Activated T-cell treated with anti-CD3 and anti-CD28 coated beads, Interleukin-2, amount 50 U/mL, for 72 hours (primary cell): ENCODE measurements at regions not wholly inside any gene's neighbourhood (a gene's known extent, or its start where the extent isn't known, plus 50 kb on each side); places are given as distances from the start of the nearest gene placed in this dataset.

ENCODE experiments used
- ATAC-seq, 2 donors: fragments of 150-1000 bp; cut with Tn5 transposase; replicated peaks in 1 of 2; 2 replicates each; pipeline ENCODE4 v1.10.0; 2021; ENCODE audit warnings: moderate library complexity in 2 of 2, mild to moderate bottlenecking in 1 of 2
- DNase-seq, 2 donors: peaks; one replicate each; pipeline ENCODE4 v3.0.0; 2021 to 2022; ENCODE audit warnings: mixed read lengths in 1 of 2
- H3K27ac Mint-ChIP-seq: one replicate; pipeline ENCODE4 v1.8.0; 2022; ENCODE audit warnings: mild to moderate bottlenecking, moderate library complexity, mixed read lengths
- H3K27me3 Mint-ChIP-seq: one replicate; pipeline ENCODE4 v1.8.0; 2022; ENCODE audit warnings: low read depth, mixed read lengths
- H3K36me3 Mint-ChIP-seq, 2 donors: one replicate each; pipeline ENCODE4 v1.8.0; 2022; ENCODE audit warnings: mixed read lengths in 2 of 2, mild to moderate bottlenecking in 1 of 2; ENCODE audit not compliant: insufficient read depth in 2 of 2
- H3K4me1 Mint-ChIP-seq: one replicate; pipeline ENCODE4 v1.8.0; 2022; ENCODE audit warnings: low read depth, mixed read lengths
- H3K4me3 Mint-ChIP-seq, 2 donors: one replicate each; pipeline ENCODE4 v1.8.0; 2022; ENCODE audit warnings: mild to moderate bottlenecking in 2 of 2, mixed read lengths in 2 of 2, moderate library complexity in 2 of 2
- H3K9me3 Mint-ChIP-seq, 2 donors: one replicate each; pipeline ENCODE4 v1.8.0; 2022; ENCODE audit warnings: mixed read lengths in 2 of 2

DNA sequence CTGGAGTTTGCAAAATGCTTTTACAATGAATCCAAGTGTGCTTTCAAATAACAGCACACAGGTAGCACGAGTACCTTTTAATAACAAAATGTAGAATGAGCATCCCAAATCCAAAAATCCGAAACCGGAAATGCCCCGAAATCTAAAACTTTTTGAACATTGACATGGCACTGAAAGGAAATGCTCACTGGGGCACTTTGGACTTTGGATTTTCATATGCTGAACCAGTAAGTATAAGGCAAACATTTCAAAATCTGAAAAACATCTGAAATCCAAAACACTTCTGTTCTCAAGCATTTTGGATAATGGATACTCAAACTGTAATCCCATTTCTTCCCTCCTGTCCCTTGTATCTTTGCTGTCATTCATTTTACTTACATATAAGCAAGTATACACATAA, 50.1 kb downstream of the GCNT4 start:
- DNase-seq: no peak
- Mint-ChIP-seq H3K27ac (no peak overlapping the region), H3K4me3 (no peak overlapping the region), H3K36me3 (peaks cover 6 to 11% of the 10 kb centered on the region in 2 donors), H3K4me1 (no peaks in the 10 kb centered on the region), H3K27me3 (no peaks in the 10 kb centered on the region), H3K9me3 (peaks cover 8 to 10% of the 10 kb centered on the region in 2 donors)
- no peak for ATAC-seq

GRCh38 chr5:74995926-74996325, 56.4 kb downstream of the GCNT4 start:
- no peak overlapping the region for H3K27ac Mint-ChIP-seq
- DNase-seq (no peak), ATAC-seq (no peak)
- H3K9me3 Mint-ChIP-seq: peaks cover 0 to 5% of the 10 kb centered on the region in 2 donors
- no peaks in the 10 kb centered on the region for H3K27me3 Mint-ChIP-seq
- no peaks in the 10 kb centered on the region for H3K4me1 Mint-ChIP-seq
- H3K36me3 Mint-ChIP-seq: no peaks in the 10 kb centered on the region
- no peak overlapping the region for H3K4me3 Mint-ChIP-seq

DNA sequence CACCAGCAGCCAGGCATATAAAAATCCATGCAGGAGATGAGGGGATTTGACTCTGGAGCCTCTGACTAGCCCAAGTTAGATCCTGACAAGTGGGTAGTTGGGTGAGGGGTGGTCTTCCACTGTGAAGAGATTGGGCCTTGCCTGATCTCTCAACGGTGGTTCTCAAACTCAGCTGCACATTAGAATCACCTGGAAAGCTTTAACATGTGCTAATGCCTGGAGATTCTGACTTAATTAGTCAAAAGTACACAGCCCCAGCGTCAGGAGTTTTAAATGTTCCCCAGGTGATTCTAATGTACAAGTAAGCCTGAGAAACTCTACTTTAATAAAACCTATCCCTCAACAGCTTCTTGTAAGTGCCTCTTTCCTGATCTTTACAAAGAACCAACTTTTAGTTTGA, 57.5 kb downstream of the GCNT4 start:
- H3K4me1 Mint-ChIP-seq: no peaks in the 10 kb centered on the region
- no peaks in the 10 kb centered on the region for H3K36me3 Mint-ChIP-seq
- no peak overlapping the region for H3K27ac Mint-ChIP-seq
- H3K4me3 Mint-ChIP-seq: no peak overlapping the region
- peaks cover 0 to 5% of the 10 kb centered on the region in 2 donors for H3K9me3 Mint-ChIP-seq
- no peaks in the 10 kb centered on the region for H3K27me3 Mint-ChIP-seq
- no peak for ATAC-seq
- no peak for DNase-seq

DNA sequence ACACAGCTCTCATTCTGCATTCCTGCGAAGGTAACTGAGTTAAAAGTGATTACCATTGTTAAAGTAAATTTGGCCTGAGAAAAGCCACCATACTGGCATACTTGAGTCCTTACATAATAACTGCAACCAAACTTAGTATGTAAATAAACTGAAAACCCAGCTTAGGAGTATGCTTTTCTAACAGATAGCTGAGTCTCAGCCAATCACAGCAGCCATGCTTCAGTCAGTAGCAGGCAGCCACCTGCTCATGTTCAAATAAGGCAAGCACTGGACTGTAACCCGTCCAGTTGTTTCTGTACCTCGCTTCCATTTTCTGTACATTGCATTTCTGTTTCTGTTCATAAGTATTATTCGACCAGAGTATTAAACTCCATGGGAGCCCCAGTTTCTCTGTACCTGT, 58.6 kb downstream of the GCNT4 start:
- no peaks in the 10 kb centered on the region for H3K36me3 Mint-ChIP-seq
- H3K27ac Mint-ChIP-seq: no peak overlapping the region
- H3K4me3 Mint-ChIP-seq: no peak overlapping the region
- no peaks in the 10 kb centered on the region for H3K4me1 Mint-ChIP-seq
- peaks cover 0 to 5% of the 10 kb centered on the region in 2 donors for H3K9me3 Mint-ChIP-seq
- H3K27me3 Mint-ChIP-seq: no peaks in the 10 kb centered on the region
- DNase-seq (no peak), ATAC-seq (no peak)

- peaks cover 0 to 2% of the 10 kb centered on the region in 2 donors for H3K36me3 Mint-ChIP-seq
- no peak for ATAC-seq
- H3K27ac Mint-ChIP-seq: no peak overlapping the region
- no peak overlapping the region for H3K4me3 Mint-ChIP-seq
- DNase-seq: no peak
- H3K27me3 Mint-ChIP-seq: no peaks in the 10 kb centered on the region
- no peaks in the 10 kb centered on the region for H3K4me1 Mint-ChIP-seq
- peaks cover 0 to 7% of the 10 kb centered on the region in 2 donors for H3K9me3 Mint-ChIP-seq
These were observed 59.6 kb downstream of the GCNT4 start for GRCh38 chr5:74992791-74993190.

GRCh38 chr5:74991522-74991921, 60.8 kb downstream of the GCNT4 start:
- Mint-ChIP-seq H3K27me3 (no peaks in the 10 kb centered on the region), H3K4me3 (no peak overlapping the region), H3K4me1 (no peaks in the 10 kb centered on the region), H3K36me3 (peaks cover 0 to 2% of the 10 kb centered on the region in 2 donors), H3K9me3 (peaks cover 0 to 3% of the 10 kb centered on the region in 2 donors), H3K27ac (no peak overlapping the region)
- ATAC-seq (no peak), DNase-seq (no peak)

GRCh38 chr5:74990194-74990593, 62.2 kb downstream of the GCNT4 start:
- Mint-ChIP-seq H3K9me3 (peaks cover 0 to 3% of the 10 kb centered on the region in 2 donors), H3K36me3 (peaks cover 0 to 2% of the 10 kb centered on the region in 2 donors), H3K27ac (no peak overlapping the region), H3K27me3 (no peaks in the 10 kb centered on the region), H3K4me3 (no peak overlapping the region), H3K4me1 (no peaks in the 10 kb centered on the region)
- DNase-seq: no peak
- ATAC-seq: no peak

GRCh38 chr5:74988273-74988983, 63.9 kb downstream of the GCNT4 start:
- Mint-ChIP-seq H3K4me3 (no peak overlapping the region), H3K27ac (no peak overlapping the region), H3K9me3 (peaks cover 0 to 3% of the 10 kb centered on the region in 2 donors), H3K27me3 (no peaks in the 10 kb centered on the region), H3K36me3 (peaks cover 0 to 2% of the 10 kb centered on the region in 2 donors), H3K4me1 (no peaks in the 10 kb centered on the region)
- ATAC-seq (no peak), DNase-seq (no peak)

- H3K27ac Mint-ChIP-seq: no peak overlapping the region
- H3K36me3 Mint-ChIP-seq: peaks cover 8 to 14% of the 10 kb centered on the region in 2 donors
- peaks cover 24% of the 10 kb centered on the region for H3K4me1 Mint-ChIP-seq
- H3K9me3 Mint-ChIP-seq: peaks cover 5 to 7% of the 10 kb centered on the region in 2 donors
- H3K4me3 Mint-ChIP-seq: no peak overlapping the region
- no peaks in the 10 kb centered on the region for H3K27me3 Mint-ChIP-seq
- ATAC-seq: no peak
- DNase-seq: no peak
These were observed 74.0 kb downstream of the GCNT4 start for GRCh38 chr5:74978345-74978744.

DNA sequence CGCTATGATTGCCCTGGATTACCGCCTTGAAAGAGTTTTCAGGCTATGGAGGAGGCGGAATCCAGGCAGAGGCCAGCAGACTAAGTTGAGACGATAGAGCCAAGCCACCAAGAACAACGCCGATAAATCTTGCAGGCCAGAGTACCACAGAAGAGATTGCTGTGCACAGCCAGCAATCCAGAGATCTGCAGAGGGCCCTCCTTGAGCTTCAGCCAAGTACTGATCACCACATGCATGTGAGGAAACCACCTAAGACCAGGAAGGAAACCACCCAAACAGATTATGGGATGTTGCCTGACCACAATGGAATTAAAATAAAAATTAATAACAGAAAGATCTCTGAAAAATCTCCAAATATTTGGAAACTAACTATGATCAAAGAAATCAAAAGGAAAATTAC, 74.9 kb downstream of the GCNT4 start:
- no peak overlapping the region for H3K4me3 Mint-ChIP-seq
- H3K27ac Mint-ChIP-seq: no peak overlapping the region
- DNase-seq (no peak), ATAC-seq (no peak)
- peaks cover 24% of the 10 kb centered on the region for H3K4me1 Mint-ChIP-seq
- peaks cover 8 to 14% of the 10 kb centered on the region in 2 donors for H3K36me3 Mint-ChIP-seq
- no peaks in the 10 kb centered on the region for H3K27me3 Mint-ChIP-seq
- H3K9me3 Mint-ChIP-seq: peaks cover 5 to 7% of the 10 kb centered on the region in 2 donors

DNA sequence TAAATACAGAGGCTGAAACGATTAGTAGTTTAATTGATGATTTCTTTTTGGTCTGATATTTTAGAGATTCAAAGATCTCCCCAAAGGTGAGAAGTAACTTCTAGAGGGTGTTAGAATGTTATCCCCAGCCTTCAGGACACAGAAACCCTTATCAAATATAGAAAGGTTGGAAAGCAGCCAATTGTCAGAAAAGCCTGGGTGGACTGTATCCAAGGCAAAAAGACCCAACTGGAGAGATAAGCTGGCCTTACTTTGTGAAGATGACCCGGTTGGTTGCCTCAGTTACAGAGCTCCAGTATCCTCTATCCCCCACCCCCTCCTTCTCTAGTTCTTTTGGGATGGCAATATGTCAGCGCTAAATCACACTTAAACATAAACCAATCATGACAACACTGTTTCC, 75.7 kb downstream of the GCNT4 start:
- DNase-seq: no peak
- Mint-ChIP-seq H3K4me1 (peaks cover 24% of the 10 kb centered on the region), H3K27me3 (no peaks in the 10 kb centered on the region), H3K27ac (no peak overlapping the region), H3K36me3 (peaks cover 8 to 15% of the 10 kb centered on the region in 2 donors), H3K9me3 (peaks cover 5 to 7% of the 10 kb centered on the region in 2 donors), H3K4me3 (no peak overlapping the region)
- no peak for ATAC-seq

DNA sequence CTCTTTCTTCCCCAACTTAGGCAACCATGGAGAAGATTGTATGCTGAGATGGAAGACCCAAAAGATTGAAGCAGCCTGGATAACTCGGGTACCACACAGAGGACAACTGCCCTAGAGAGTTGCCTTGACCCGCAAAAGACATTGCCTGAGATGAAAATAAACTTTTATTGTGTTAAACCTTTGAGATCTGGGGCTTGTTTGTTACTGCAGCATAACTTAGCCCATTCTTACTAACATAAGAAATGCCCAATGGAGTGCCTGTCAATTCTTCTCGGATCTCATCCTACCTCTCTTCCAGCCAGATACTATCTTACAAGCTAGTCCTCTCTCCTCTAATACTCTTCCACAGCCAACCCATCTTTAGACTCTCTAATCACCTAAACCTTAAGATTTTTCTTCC, 76.8 kb downstream of the GCNT4 start:
- ATAC-seq: no peak
- H3K4me1 Mint-ChIP-seq: peaks cover 24% of the 10 kb centered on the region
- no peaks in the 10 kb centered on the region for H3K27me3 Mint-ChIP-seq
- H3K36me3 Mint-ChIP-seq: peaks cover 8 to 15% of the 10 kb centered on the region in 2 donors
- peaks cover 5 to 7% of the 10 kb centered on the region in 2 donors for H3K9me3 Mint-ChIP-seq
- H3K27ac Mint-ChIP-seq: peak overlapping the region; percentile 63
- no peak for DNase-seq
- peak overlapping the region; percentile 29 to 41 for H3K4me3 Mint-ChIP-seq

DNA sequence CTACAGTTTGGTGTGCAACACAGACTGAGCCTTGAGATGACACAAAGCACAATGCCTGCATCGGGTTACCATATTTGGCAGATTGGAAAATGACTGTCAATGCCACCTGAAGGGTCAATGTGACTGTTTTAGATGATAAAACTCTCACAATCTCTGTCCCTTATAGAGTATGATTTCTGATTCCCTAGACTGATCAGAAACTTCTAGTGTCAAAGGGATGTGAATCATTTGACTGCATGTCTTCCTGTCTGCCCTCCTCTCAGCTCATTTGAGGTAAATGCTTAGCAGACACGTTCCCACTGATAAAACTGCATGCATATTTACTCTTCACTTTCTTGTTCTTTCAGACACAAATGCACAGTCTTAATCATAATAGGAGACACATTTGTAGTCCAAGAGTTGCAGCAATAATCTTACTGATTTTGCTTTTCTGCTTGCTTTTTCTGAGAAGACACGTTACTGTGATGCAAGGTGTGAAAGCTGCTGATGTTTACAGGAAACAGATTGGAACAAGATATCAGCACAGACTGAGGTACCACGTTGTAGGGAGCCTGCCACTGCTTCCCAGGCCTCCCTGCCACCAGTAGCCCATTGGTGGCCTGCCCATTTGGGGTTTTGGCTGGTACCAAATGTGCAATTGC, 77.8 kb downstream of the GCNT4 start:
- peak; percentile 9 to 36 for DNase-seq
- H3K4me3 Mint-ChIP-seq: peak overlapping the region; percentile 42 to 55

More for the DNA sequence above, 77.8 kb downstream of the GCNT4 start:
- H3K36me3 Mint-ChIP-seq: peaks cover 8 to 15% of the 10 kb centered on the region in 2 donors
- H3K27ac Mint-ChIP-seq: peak overlapping the region; percentile 35
- peaks cover 5 to 7% of the 10 kb centered on the region in 2 donors for H3K9me3 Mint-ChIP-seq
- H3K4me1 Mint-ChIP-seq: peaks cover 24% of the 10 kb centered on the region
- peak; percentile 93 to 95 for ATAC-seq
- H3K27me3 Mint-ChIP-seq: no peaks in the 10 kb centered on the region
